Endothelial cell of umbilical vein (primary cell): ENCODE measurements at regions not wholly inside any gene's neighbourhood (a gene's known extent, or its start where the extent isn't known, plus 50 kb on each side); places are given as distances from the start of the nearest gene placed in this dataset.

ENCODE experiments used
- BruUV-seq: library from RNA; stranded (reverse); fragments of 400-500 nt; replicated peaks from 2 replicates; lab custom pipeline; 2021; lab: Mats Ljungman, UMichigan
- CTCF ChIA-PET: fragments of 300-600, 350-600 bp; sonication (Branson Sonifier 250); formaldehyde crosslinking; loops from one replicate; lab custom pipeline; 2021; ENCODE audit warnings: antibody characterized with exemption, inconsistent platforms; lab: Charles Lee
- POLR2A ChIA-PET: fragments of 300-600, 350-600 bp; sonication (Branson Sonifier 250); formaldehyde crosslinking; loops from one replicate; lab custom pipeline; 2021; ENCODE audit warnings: antibody characterized with exemption, inconsistent platforms; lab: Charles Lee
- DNase-seq: peaks from one replicate; pipeline ENCODE4 v3.0.0-alpha.2; 2011; ENCODE audit warnings: low read depth, low spot score
- FAIRE-seq: peaks from 2 replicates; lab custom pipeline; 2011; peaks lifted over from hg19 to GRCh38; lab: Jason Lieb, UNC
- H2AFZ ChIP-seq: 2 replicates; pipeline ENCODE4 v1.6.0; 2012; ENCODE audit warnings: low read depth, low read length, control low read depth, inconsistent platforms
- H3K27ac ChIP-seq: 2 replicates; pipeline ENCODE4 v1.5.1; 2011; ENCODE audit warnings: low read depth, mild to moderate bottlenecking, control low read depth, low read length, moderate library complexity; ENCODE audit not compliant: insufficient read depth
- H3K27me3 ChIP-seq, 2 experiments: 2 replicates each; pipeline versions ENCODE4 v1.6.0 to v1.6.1; 2011; ENCODE audit warnings: low read length in 2 of 2, mixed read lengths in 1 of 2; ENCODE audit not compliant: control insufficient read depth in 2 of 2, insufficient read depth in 2 of 2
- H3K36me3 ChIP-seq, 2 experiments: 2 replicates in 1 of 2; 3 replicates in 1 of 2; pipeline ENCODE4 v1.5.1; 2011; ENCODE audit warnings: low read length in 2 of 2, mild to moderate bottlenecking in 1 of 2, moderate library complexity in 1 of 2; ENCODE audit not compliant: control insufficient read depth in 2 of 2, insufficient read depth in 2 of 2; ENCODE audit errors: extremely low read depth in 1 of 2
- H3K4me1 ChIP-seq: 3 replicates; pipeline ENCODE4 v1.5.1; 2011; ENCODE audit warnings: mild to moderate bottlenecking, low read length; ENCODE audit not compliant: control insufficient read depth, insufficient read depth; ENCODE audit errors: extremely low read depth
- H3K4me2 ChIP-seq: 2 replicates; pipeline ENCODE4 v1.6.1; 2011; ENCODE audit warnings: low read length, control low read depth, mixed read lengths; ENCODE audit not compliant: insufficient read depth
- H3K4me3 ChIP-seq, 3 experiments: fragments of 200-600 bp in 1 of 3; sonication (generic), shearing (Covaris generic) in 1 of 3; replicated peaks in 1 of 3; 2 replicates each; pipeline ENCODE4 v1.5.1; 2011 to 2016; ENCODE audit warnings: control low read depth in 3 of 3, low read length in 3 of 3, mild to moderate bottlenecking in 2 of 3, inconsistent platforms in 1 of 3, low read depth in 1 of 3, moderate library complexity in 1 of 3; ENCODE audit not compliant: insufficient read depth in 1 of 3
- H3K79me2 ChIP-seq: 2 replicates; pipeline ENCODE4 v1.6.0; 2012; ENCODE audit warnings: low read length, inconsistent platforms; ENCODE audit not compliant: control insufficient read depth, insufficient read depth
- H3K9ac ChIP-seq: replicated peaks from 2 replicates; pipeline ENCODE3; 2011; ENCODE audit warnings: low read length, control low read depth; ENCODE audit not compliant: insufficient read depth; ENCODE audit errors: extremely low read depth
- H3K9me1 ChIP-seq: replicated peaks from 3 replicates; pipeline ENCODE4 v1.6.0; 2011; ENCODE audit warnings: mild to moderate bottlenecking, low read length; ENCODE audit not compliant: control insufficient read depth, insufficient read depth; ENCODE audit errors: extremely low read depth
- H3K9me3 ChIP-seq: replicated peaks from 2 replicates; pipeline ENCODE4 v1.5.1; 2012; ENCODE audit warnings: low read length, inconsistent platforms; ENCODE audit not compliant: control insufficient read depth, insufficient read depth
- H4K20me1 ChIP-seq: replicated peaks from 2 replicates; pipeline ENCODE3; 2011; ENCODE audit warnings: mild to moderate bottlenecking, low read length; ENCODE audit not compliant: control insufficient read depth, insufficient read depth; ENCODE audit errors: extremely low read depth
- CTCF ChIP-seq, 2 donors: IDR thresholded peaks; 1 replicate in 1 of 2; 2 replicates in 1 of 2; pipeline ENCODE4 v1.5.1; 2011; ENCODE audit warnings: low read length in 2 of 2, mild to moderate bottlenecking in 2 of 2, moderate library complexity in 2 of 2, control low read depth in 1 of 2, inconsistent platforms in 1 of 2, low read depth in 1 of 2; ENCODE audit not compliant: insufficient read depth in 1 of 2; ENCODE audit errors: extremely low read depth in 1 of 2
- EZH2 ChIP-seq: IDR thresholded peaks from 2 replicates; pipeline ENCODE4 v1.6.1; 2012; ENCODE audit warnings: borderline replicate concordance, low read depth, mild to moderate bottlenecking, moderate library complexity, low read length, inconsistent platforms; ENCODE audit not compliant: severe bottlenecking
- FOS ChIP-seq: IDR thresholded peaks from 2 replicates; pipeline ENCODE4 v1.6.1; 2011; ENCODE audit warnings: mild to moderate bottlenecking, low read length, moderate library complexity, borderline replicate concordance; ENCODE audit not compliant: insufficient read depth
- GATA2 ChIP-seq: IDR thresholded peaks from 2 replicates; pipeline ENCODE4 v1.7.0; 2011; ENCODE audit warnings: low read depth, mild to moderate bottlenecking, moderate library complexity, mixed read lengths, low read length; ENCODE audit not compliant: insufficient read length, insufficient read depth
- JUN ChIP-seq: IDR thresholded peaks from 2 replicates; pipeline ENCODE4 v1.6.1; 2011; ENCODE audit warnings: borderline replicate concordance, low read depth; ENCODE audit not compliant: insufficient read length, insufficient read depth
- MAX ChIP-seq: IDR thresholded peaks from 2 replicates; pipeline ENCODE4 v1.6.1; 2011; ENCODE audit not compliant: insufficient read depth, insufficient read length
- MYC ChIP-seq: IDR thresholded peaks from one replicate; pipeline ENCODE4 v1.6.1; 2011; ENCODE audit warnings: mild to moderate bottlenecking, low read depth, low read length
- POLR2A ChIP-seq: IDR thresholded peaks from 2 replicates; pipeline ENCODE4 v1.6.1; 2012; ENCODE audit warnings: low read depth, mild to moderate bottlenecking, control low read depth, low read length
- POLR2AphosphoS5 ChIP-seq: IDR thresholded peaks from 2 replicates; pipeline ENCODE4 v1.6.1; 2012; ENCODE audit warnings: low read depth, mild to moderate bottlenecking, control low read depth, low read length, moderate library complexity; ENCODE audit not compliant: insufficient read depth
- dilution Hi-C: fragments of 300-500 bp; cut with MboI; formaldehyde crosslinking; loops from one replicate; pipeline ENCODE4 v1.15.0; 2019; ENCODE audit warnings: low sequenced_read_pairs; ENCODE audit not compliant: extremely low pct_ligation_motif_present
- intact Hi-C: fragments of 100-400 bp; cut with micrococcal nuclease; formaldehyde crosslinking; loops from one replicate; pipeline ENCODE4 v1.10.0; 2022

GRCh38 chr2:51790854-51791253 is 758.9 kb upstream of the NRXN1 start:
- H4K20me1 ChIP-seq, result no peaks in the 10 kb centered on the region
- no peak overlapping the region for H3K27ac ChIP-seq
- TF ChIP-seq EZH2, result no peak
- no peak for TF ChIP-seq MYC
- no peak for TF ChIP-seq JUN
- no peak for TF ChIP-seq GATA2
- TF ChIP-seq POLR2A, result no peak
- no peak for TF ChIP-seq CTCF (IDR thresholded peaks at IDR 0.05; ENCODE audit: extremely low read depth in 1 of 2, insufficient read depth in 1 of 2, low read depth in 1 of 2, low read length in 2 of 2)
- no peak for TF ChIP-seq POLR2AphosphoS5
- TF ChIP-seq FOS, result no peak
- TF ChIP-seq MAX, result no peak
- POLR2A ChIA-PET, result no interaction called here
- FAIRE-seq (no peak), DNase-seq (no peak)
- H3K4me3 ChIP-seq, result no peak overlapping the region
- H3K9me3 ChIP-seq, result no peaks in the 10 kb centered on the region
- no peak overlapping the region for H2AFZ ChIP-seq
- H3K9ac ChIP-seq, result no peak overlapping the region
- H3K79me2 ChIP-seq, result no peaks in the 10 kb centered on the region
- H3K4me2 ChIP-seq, result no peak overlapping the region
- H3K27me3 ChIP-seq, result no peaks in the 10 kb centered on the region
- no TSS peak for BruUV-seq
- CTCF ChIA-PET, result no interaction called here
- intact Hi-C loops (no loop called here), dilution Hi-C loops (no loop called here)
- H3K4me1 ChIP-seq, result no peaks in the 10 kb centered on the region
- no peaks in the 10 kb centered on the region for H3K9me1 ChIP-seq
- no peaks in the 10 kb centered on the region for H3K36me3 ChIP-seq
